Trophoblast cell (in vitro differentiated cells and primary cell): ENCODE measurements at regions not wholly inside any gene's neighbourhood (a gene's known extent, or its start where the extent isn't known, plus 50 kb on each side); places are given as distances from the start of the nearest gene placed in this dataset.
A peak's percentile ranks its signal among the peaks of the same experiment; 100 is the strongest.

Experiments
- DNase-seq, 2 donors: peaks; one replicate each; pipeline ENCODE4 v3.0.0-alpha.2; 2016
- H2AFZ ChIP-seq: 2 replicates; pipeline ENCODE4 v1.6.1; 2013; ENCODE audit warnings: low read length, moderate library complexity, mild to moderate bottlenecking; ENCODE audit not compliant: insufficient read depth, poor library complexity
- H2AK5ac ChIP-seq: 2 replicates; pipeline ENCODE4 v1.6.1; 2013; ENCODE audit warnings: mild to moderate bottlenecking, low read length
- H2BK120ac ChIP-seq: 2 replicates; pipeline ENCODE4 v1.6.1; 2013; ENCODE audit warnings: low read length, mild to moderate bottlenecking, moderate library complexity; ENCODE audit not compliant: insufficient read depth, poor library complexity
- H2BK12ac ChIP-seq: 2 replicates; pipeline ENCODE4 v1.6.1; 2013; ENCODE audit warnings: mild to moderate bottlenecking, low read length, moderate library complexity
- H2BK5ac ChIP-seq: 2 replicates; pipeline ENCODE4 v1.6.1; 2013; ENCODE audit warnings: low read length, low read depth, moderate library complexity, mild to moderate bottlenecking; ENCODE audit not compliant: poor library complexity
- H3K14ac ChIP-seq: 2 replicates; pipeline ENCODE4 v1.6.1; 2013; ENCODE audit warnings: mild to moderate bottlenecking, low read length
- H3K18ac ChIP-seq: 2 replicates; pipeline ENCODE4 v1.6.1; 2013; ENCODE audit warnings: mild to moderate bottlenecking, low read length
- H3K23ac ChIP-seq: 2 replicates; pipeline ENCODE4 v1.6.1; 2013; ENCODE audit warnings: low read length
- H3K27ac ChIP-seq: 2 replicates; pipeline ENCODE4 v1.5.1; 2013; ENCODE audit warnings: low read depth, mild to moderate bottlenecking, inconsistent platforms, low read length, moderate library complexity
- H3K27me3 ChIP-seq: 2 replicates; pipeline ENCODE4 v1.6.1; 2013; ENCODE audit warnings: inconsistent platforms, mild to moderate bottlenecking, low read length, moderate library complexity; ENCODE audit not compliant: insufficient read depth
- H3K36me3 ChIP-seq, 2 experiments: 1 replicate in 1 of 2; 2 replicates in 1 of 2; pipeline ENCODE4 v1.6.1; 2013; ENCODE audit warnings: low read length in 2 of 2, mild to moderate bottlenecking in 2 of 2, moderate library complexity in 1 of 2; ENCODE audit not compliant: insufficient read depth in 2 of 2, control insufficient read depth in 1 of 2
- H3K4ac ChIP-seq: 2 replicates; pipeline ENCODE4 v1.6.1; 2013; ENCODE audit warnings: low read depth, mild to moderate bottlenecking, low read length, moderate library complexity
- H3K4me1 ChIP-seq, 2 experiments: 1 replicate in 1 of 2; 2 replicates in 1 of 2; pipeline ENCODE4 v1.6.1; 2013; ENCODE audit warnings: low read length in 2 of 2, mild to moderate bottlenecking in 2 of 2, moderate library complexity in 1 of 2; ENCODE audit not compliant: insufficient read depth in 2 of 2, control insufficient read depth in 1 of 2
- H3K4me2 ChIP-seq: 2 replicates; pipeline ENCODE4 v1.6.1; 2013; ENCODE audit warnings: inconsistent platforms, mild to moderate bottlenecking, low read length, moderate library complexity
- H3K4me3 ChIP-seq: 2 replicates; pipeline ENCODE4 v1.5.1; 2013; ENCODE audit warnings: mild to moderate bottlenecking, low read depth, low read length, inconsistent platforms
- H3K79me1 ChIP-seq: one replicate; pipeline ENCODE4 v1.6.1; 2013; ENCODE audit warnings: low read length
- H3K79me2 ChIP-seq: 2 replicates; pipeline ENCODE4 v1.6.1; 2013; ENCODE audit warnings: low read length, mild to moderate bottlenecking; ENCODE audit not compliant: control insufficient read depth, insufficient read depth, poor library complexity
- H3K9ac ChIP-seq: 2 replicates; pipeline ENCODE4 v1.6.1; 2013; ENCODE audit warnings: mild to moderate bottlenecking, low read length
- H3K9me3 ChIP-seq: 2 replicates; pipeline ENCODE4 v1.6.1; 2013; ENCODE audit warnings: low read depth, mild to moderate bottlenecking, control low read depth, inconsistent platforms, low read length; ENCODE audit not compliant: insufficient read depth
- H4K12ac ChIP-seq: 2 replicates; pipeline ENCODE4 v1.6.1; 2013; ENCODE audit warnings: low read depth, mild to moderate bottlenecking, low read length, moderate library complexity
- H4K8ac ChIP-seq: 2 replicates; pipeline ENCODE4 v1.6.1; 2013; ENCODE audit warnings: low read depth, mild to moderate bottlenecking, low read length, moderate library complexity
- H4K91ac ChIP-seq: one replicate; pipeline ENCODE4 v1.6.1; 2013; ENCODE audit warnings: low read depth, mild to moderate bottlenecking, low read length, moderate library complexity
- WGBS: extraction: QIAGEN DNeasy Blood & Tissue Kit; methylation state at CpG from one replicate; pipeline ENCODE4 v1.1.7; 2013; ENCODE audit warnings: missing lambda C conversion rate; ENCODE audit not compliant: insufficient read length, insufficient coverage; ENCODE audit errors: extremely low coverage; 5-methylcytosine and 5-hydroxymethylcytosine counted together

GRCh38 chr6:163919652-163920051, 505.1 kb downstream of the QKI start:
- no peaks in the 10 kb centered on the region for H3K36me3 ChIP-seq
- no peak overlapping the region for H2BK120ac ChIP-seq
- H3K27ac ChIP-seq, result no peak overlapping the region
- 100% methylated on average over 2 of the region's 8 CpGs for WGBS
- no peak overlapping the region for H3K4me2 ChIP-seq
- H3K9ac ChIP-seq, result no peak overlapping the region
- H3K4me1 ChIP-seq, result peaks cover 0 to 2% of the 10 kb centered on the region in 2 experiments
- H2BK5ac ChIP-seq, result no peak overlapping the region
- H3K9me3 ChIP-seq, result no peaks in the 10 kb centered on the region
- DNase-seq, result peak; percentile 49 to 75
- no peak overlapping the region for H3K18ac ChIP-seq
- no peak overlapping the region for H4K91ac ChIP-seq
- H3K14ac ChIP-seq, result no peak overlapping the region
- H3K79me2 ChIP-seq, result no peaks in the 10 kb centered on the region
- no peak overlapping the region for H4K8ac ChIP-seq
- no peak overlapping the region for H3K23ac ChIP-seq
- H3K79me1 ChIP-seq, result peaks cover 2% of the 10 kb centered on the region
- H4K12ac ChIP-seq, result no peak overlapping the region
- no peak overlapping the region for H3K4ac ChIP-seq
- H2BK12ac ChIP-seq, result no peak overlapping the region
- no peak overlapping the region for H2AK5ac ChIP-seq
- no peak overlapping the region for H2AFZ ChIP-seq
- no peak overlapping the region for H3K4me3 ChIP-seq
- H3K27me3 ChIP-seq, result no peaks in the 10 kb centered on the region

- Histone ChIP-seq H3K4me1 (peaks cover 0 to 5% of the 10 kb centered on the region in 2 experiments), H3K27ac (no peak overlapping the region), H3K23ac (no peak overlapping the region), H3K14ac (no peak overlapping the region), H3K4me3 (no peak overlapping the region), H3K79me1 (peaks cover 2% of the 10 kb centered on the region), H3K4ac (no peak overlapping the region), H4K8ac (no peak overlapping the region), H3K4me2 (no peak overlapping the region), H3K18ac (no peak overlapping the region), H3K27me3 (no peaks in the 10 kb centered on the region), H2BK120ac (no peak overlapping the region), H2AK5ac (no peak overlapping the region), H3K79me2 (no peaks in the 10 kb centered on the region), H3K9ac (no peak overlapping the region), H4K12ac (no peak overlapping the region), H4K91ac (no peak overlapping the region), H3K9me3 (no peaks in the 10 kb centered on the region), H2BK5ac (no peak overlapping the region), H2BK12ac (no peak overlapping the region), H3K36me3 (no peaks in the 10 kb centered on the region), H2AFZ (no peak overlapping the region)
- no peak for DNase-seq
- no CpG with 5 or more reads among the region's 6 CpGs for WGBS
Measured at GRCh38 chr6:163916315-163917081, 502.0 kb downstream of the QKI start.

GRCh38 chr6:163915131-163915530, 500.6 kb downstream of the QKI start:
- Histone ChIP-seq H3K4me1 (peaks cover 0 to 6% of the 10 kb centered on the region in 2 experiments), H2BK12ac (no peak overlapping the region), H2BK120ac (no peak overlapping the region)

GRCh38 chr6:163913045-163913444, 498.5 kb downstream of the QKI start:
- no peaks in the 10 kb centered on the region for H3K79me1 ChIP-seq
- no peak overlapping the region for H3K4me2 ChIP-seq
- H2AFZ ChIP-seq, result no peak overlapping the region
- H3K9ac ChIP-seq, result no peak overlapping the region
- H4K8ac ChIP-seq, result no peak overlapping the region
- no CpG with 5 or more reads among the region's 9 CpGs for WGBS
- no peak overlapping the region for H2BK5ac ChIP-seq
- no peaks in the 10 kb centered on the region for H3K79me2 ChIP-seq
- no peak overlapping the region for H2BK120ac ChIP-seq
- no peak overlapping the region for H3K23ac ChIP-seq
- no peaks in the 10 kb centered on the region for H3K36me3 ChIP-seq
- H2AK5ac ChIP-seq, result no peak overlapping the region
- H3K27ac ChIP-seq, result no peak overlapping the region
- H2BK12ac ChIP-seq, result no peak overlapping the region
- H4K91ac ChIP-seq, result no peak overlapping the region
- no peaks in the 10 kb centered on the region for H3K27me3 ChIP-seq
- H3K9me3 ChIP-seq, result no peaks in the 10 kb centered on the region
- H3K4ac ChIP-seq, result no peak overlapping the region
- no peak overlapping the region for H3K18ac ChIP-seq
- H3K14ac ChIP-seq, result no peak overlapping the region
- DNase-seq, result no peak
- peaks cover 0 to 4% of the 10 kb centered on the region in 2 experiments for H3K4me1 ChIP-seq
- no peak overlapping the region for H4K12ac ChIP-seq
- no peak overlapping the region for H3K4me3 ChIP-seq

More at GRCh38 chr6:163915131-163915530, 500.6 kb downstream of the QKI start:
- Histone ChIP-seq H3K4ac (no peak overlapping the region), H3K79me2 (no peaks in the 10 kb centered on the region), H3K27me3 (no peaks in the 10 kb centered on the region), H3K36me3 (no peaks in the 10 kb centered on the region), H4K8ac (no peak overlapping the region), H3K9ac (no peak overlapping the region), H2AK5ac (no peak overlapping the region), H3K18ac (no peak overlapping the region), H3K4me3 (no peak overlapping the region), H3K23ac (no peak overlapping the region), H4K12ac (no peak overlapping the region), H2BK5ac (no peak overlapping the region), H4K91ac (no peak overlapping the region), H3K27ac (no peak overlapping the region), H3K79me1 (peaks cover 2% of the 10 kb centered on the region), H2AFZ (no peak overlapping the region), H3K14ac (no peak overlapping the region), H3K4me2 (no peak overlapping the region), H3K9me3 (no peaks in the 10 kb centered on the region)
- peak; percentile 53 to 73 for DNase-seq
- WGBS, result no CpG with 5 or more reads among the region's 8 CpGs
